Nucleus accumbens (tissue), 56 donors: ENCODE measurements at regions not wholly inside any gene's neighbourhood (a gene's known extent, or its start where the extent isn't known, plus 50 kb on each side); places are given as distances from the start of the nearest gene placed in this dataset.
"Not testable (repeated sequence)": the region's sequence is repeated elsewhere in the genome, so short reads cannot be mapped to it uniquely, and the experiment has no call there.

Source experiments
- DNase-seq, 56 donors: peaks; one replicate each; lab custom pipeline; 2025; lab: John Stamatoyannopoulos, UW

DNA sequence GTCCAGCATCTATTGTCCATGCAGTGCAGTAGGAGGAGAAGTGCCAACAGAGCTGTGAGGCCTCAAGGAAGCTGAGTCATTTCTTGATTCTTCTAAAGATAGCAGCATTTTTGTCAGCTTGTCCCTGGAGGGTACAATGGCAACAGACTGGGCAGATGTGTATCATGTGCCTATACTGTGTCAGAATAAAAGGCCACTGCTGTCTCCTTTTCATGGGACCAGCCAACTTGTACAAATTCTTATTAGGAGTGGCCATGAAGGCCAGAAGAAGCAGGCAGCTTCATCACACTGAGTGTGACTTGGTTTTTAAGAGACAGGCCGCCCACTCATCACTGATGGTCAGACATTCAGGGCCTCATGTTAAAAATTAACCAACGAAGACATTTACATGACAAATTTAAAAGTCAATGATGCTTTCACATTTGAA, 185.0 kb upstream of the FAM241A start:
- no peak for DNase-seq

DNA sequence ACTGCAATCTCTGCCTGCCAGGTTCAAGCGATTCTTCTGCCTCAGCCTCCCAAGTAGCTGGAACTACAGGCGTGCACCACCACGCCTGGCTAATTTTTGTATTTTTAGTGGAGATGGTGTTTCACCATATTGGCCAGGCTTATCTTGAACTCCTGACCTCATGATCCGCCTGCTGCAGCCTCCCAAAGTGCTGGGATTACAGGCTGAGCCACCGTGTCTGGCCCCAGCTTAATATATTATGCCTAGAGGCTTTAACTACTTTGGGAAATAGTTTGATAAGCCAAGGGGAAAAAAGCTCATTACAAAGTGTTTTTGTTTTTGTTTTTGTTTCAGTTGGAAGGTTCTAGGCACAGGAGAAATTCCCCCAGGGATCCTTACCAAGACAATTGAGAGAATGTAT, 184.2 kb upstream of the FAM241A start:
- not testable (repeated sequence) for DNase-seq

DNA sequence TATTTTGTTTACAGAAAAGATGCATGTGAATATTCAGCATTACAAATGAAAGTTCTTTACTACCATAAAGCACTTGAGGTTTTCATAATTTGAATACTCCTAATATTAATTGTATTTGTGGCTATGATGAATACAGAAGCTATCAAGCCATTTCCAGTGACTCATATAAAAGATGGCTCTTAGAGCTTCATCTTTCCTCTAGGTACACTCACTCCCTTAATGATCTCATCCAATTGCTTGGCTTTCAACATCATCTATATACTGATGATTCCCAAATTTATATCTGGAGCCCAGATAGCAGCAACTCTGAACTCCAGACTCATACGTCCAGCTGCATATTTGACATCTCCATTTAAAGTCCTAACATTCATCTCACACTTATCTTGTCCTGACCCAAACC, 183.4 kb upstream of the FAM241A start:
- no peak for DNase-seq

DNA sequence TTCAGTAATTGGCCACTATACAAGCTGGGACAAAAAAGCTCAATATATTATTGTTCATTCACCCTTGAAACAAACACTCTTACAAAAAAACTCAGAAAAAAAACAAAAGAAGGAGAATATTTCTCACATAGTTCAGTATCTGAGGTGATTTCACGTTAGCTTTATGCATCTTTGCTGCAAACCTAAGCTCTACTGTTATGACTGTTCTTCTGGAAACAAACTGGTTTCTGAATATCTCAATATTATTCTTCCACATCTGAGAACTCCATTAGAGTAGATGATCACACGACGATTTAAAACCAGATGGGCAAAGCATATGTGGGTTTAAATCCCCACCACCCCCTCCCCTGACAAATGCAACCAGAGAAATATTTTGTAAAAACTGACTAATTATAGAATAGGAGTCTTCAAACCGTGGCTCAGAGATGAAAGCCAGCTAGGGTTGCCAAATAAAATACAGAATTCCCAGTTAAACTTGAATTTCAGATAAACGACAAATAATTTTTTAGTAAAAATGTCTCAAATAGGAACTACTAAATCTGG, 182.0 kb upstream of the FAM241A start:
- DNase-seq, result no peak

DNA sequence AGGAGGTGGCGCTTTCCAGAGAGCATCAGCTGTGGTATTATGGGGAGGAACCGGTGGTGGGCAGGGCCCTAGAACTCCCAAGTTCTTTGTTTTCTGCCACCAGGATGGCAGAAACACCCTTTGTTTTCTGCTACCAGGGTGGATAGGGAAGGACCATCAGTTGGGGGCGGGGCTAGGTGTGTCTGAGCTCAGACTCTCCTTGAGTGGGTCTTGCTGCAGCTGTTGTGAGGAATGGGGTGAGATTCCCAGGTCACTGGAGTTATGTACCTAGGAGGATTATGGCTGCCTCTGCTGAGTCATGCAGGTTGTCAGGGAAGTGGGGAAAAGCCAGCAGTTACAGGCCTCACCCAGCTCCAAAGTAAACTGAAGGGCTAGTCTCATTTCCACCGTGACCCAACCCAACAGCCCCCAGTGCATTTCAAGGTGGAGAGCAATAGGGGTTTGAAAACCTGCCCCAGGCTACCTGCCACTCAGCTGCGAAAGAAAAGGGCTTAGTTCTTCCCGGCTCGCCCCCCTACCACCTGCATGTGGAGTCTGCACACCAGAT, 167.8 kb upstream of the FAM241A start:
- no peak for DNase-seq

DNA sequence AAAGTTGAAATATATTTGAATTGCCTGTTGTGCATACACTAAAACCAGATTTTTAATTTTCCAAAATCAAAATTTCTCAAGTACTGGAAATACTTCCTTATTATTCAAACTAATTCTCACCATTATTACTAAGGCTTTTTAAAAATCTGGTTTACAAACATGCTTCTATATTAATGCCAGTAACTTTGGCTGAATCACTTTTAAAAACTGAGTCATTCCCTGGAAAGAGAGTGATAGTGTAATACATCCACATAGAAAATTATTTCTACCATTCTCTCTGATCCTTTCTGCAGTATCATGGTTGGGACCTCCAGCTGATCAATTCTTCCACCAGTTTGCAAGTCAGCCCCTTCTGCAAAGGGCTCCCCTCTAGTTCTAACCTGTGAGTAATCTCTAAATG, 165.3 kb upstream of the FAM241A start:
- DNase-seq, result no peak

DNA sequence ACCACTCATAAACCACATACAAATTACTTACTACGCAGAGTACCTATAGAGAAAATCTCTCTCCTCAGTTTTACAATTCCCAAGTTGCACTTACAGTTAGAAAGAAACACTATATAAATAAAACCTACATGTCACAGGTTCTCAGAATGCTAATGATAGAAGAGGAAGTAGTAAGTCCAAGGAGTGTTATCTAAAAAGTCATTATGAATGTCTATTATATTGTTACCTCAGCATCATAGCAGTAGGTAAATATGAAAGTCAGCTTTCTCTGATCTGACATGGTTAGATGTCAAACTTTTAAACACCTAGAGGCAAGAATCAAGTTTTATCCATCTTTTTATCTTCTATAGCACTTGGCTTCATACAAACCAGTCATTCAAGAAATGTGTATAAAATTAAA, 163.2 kb upstream of the FAM241A start:
- DNase-seq, result no peak

DNA sequence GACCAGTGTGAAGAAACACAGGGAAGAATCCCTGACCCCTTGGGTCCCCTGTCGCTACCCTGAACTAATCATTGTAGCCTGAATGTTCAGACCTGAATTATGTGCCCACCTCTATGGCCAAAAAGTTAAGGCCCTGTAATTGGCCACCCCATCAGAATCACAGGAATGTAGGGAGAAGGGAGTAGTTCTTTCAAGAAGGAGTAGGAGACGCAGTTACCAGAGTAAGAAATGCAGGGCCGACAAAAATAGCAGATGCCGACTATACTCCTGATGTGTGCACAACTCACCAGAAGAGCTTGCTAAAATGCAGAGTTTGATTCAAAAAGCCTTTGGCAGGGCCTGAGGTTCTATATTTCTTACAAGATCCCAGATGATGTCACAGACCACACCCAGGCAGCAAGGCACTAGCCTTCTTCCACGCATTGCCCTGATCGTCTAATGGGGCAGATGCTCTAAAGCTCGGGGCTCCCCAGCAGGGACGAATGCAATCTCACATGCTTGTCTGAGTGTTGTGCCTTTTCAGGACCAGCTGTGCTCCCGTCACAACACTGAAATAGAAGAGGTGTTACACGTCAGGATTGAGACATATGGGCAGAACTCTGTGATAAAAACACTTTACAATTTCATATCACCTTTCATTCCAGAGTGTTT, 161.0 kb upstream of the FAM241A start:
- DNase-seq, result no peak

DNA sequence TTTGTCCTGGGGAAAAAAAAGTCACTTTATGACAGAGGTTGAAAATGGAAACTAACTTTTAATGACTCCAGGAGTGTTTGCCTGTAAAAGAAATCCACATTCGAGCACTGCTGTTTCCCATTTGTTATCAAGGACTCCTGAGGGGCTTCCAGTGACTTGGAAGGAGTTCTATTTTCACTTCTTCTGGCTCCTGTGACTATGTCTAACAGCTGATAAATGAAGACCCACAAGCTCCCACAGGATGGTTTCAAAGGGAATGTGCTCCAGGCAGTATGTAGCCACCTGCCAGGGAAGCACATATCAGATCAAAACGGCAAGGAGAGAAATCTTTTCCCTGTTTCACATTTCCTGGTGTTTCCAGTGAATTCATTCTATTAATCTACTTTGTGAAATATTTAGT, 159.8 kb upstream of the FAM241A start:
- no peak for DNase-seq

DNA sequence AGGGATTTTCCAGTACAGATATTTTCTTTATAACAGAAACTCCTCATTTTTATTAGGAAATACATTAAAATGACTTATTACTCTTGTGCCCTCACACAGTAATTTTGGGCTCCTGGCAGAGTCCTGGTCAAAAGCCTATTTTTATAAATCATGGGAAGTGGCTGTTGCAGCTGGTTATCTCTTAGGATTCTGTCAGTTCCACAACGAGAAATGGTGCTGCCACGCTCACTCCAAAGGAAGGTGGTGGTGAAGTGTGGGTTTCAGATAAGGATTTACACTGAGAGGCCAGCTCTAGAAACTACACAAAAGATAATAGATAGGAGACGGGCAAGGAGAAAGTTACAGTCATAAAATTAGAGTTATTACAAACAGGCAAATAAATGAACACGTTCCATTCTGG, 159.2 kb upstream of the FAM241A start:
- DNase-seq, result no peak

DNA sequence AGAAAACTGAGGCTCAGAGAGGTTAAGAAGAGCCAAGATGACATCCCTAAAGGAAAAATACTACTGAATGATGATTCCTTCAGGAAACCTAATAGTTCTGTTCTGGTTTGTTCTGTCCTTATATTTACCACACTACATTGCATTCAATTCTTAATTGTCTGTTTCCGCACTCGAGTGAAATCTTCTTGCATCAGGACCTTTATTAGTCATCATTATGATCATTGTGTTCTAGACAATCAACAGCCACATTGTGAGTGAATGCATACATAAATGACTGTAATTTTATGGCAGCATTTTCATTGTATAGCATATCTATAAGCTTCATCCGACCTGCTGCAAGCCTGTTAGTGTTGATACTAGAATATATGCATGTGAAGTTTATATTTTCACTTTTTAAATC, 156.7 kb upstream of the FAM241A start:
- no peak for DNase-seq

DNA sequence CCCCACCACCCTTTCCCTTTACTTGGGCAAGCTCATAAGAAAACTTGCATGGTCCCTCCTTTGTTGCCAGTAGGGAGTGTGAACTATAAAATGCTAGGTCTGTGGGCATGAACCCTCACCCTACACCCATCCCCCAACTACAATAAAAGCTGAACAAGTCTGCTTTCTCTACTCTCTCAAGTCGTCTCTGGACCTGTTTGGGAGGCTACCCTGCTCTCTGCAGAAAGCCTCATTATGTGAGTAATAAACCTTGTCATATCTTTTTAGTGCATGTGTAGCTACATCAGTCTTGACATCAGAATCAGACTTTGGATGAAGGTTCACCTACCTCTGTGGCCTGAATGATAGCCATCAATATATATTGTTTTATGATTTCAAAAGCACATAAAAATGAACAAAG, 155.4 kb upstream of the FAM241A start:
- no peak for DNase-seq

DNA sequence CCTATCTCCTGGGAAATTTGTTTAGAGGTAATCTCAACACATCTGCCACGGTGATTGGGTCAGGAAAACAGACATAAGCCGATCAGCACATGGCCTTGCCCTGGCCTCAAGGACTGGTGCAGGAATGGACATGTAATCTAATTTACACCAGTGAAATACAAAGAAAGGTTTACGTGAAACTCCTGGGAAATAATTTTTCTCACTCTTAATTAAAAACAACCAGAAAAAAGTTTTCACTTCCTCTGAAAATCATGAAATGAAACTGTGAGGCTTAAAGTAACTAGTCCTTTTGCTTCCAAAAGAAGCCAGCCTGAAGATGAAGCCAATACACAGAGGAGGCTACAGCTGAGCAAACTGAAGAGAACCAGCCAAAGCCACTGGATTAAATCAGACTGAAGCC, 154.1 kb upstream of the FAM241A start:
- DNase-seq, result no peak

DNA sequence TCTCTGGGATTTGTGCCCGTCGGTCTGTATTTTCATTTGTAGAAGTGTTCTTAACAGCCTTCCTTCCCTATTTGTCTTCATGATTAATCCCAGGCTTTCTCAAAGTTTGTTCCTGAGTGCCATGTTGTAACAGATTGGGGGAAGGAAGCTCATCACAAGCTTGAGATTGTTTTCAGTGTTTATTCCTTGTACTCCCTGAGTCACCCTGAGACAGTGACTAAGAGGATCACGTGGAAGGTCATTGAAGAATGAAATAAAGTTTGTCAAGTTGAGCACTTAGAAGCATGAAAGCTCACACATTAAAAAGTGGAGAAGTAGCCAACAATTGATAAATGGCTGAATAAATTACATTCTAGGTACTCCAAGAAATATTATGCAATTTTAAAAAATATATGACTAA, 153.5 kb upstream of the FAM241A start:
- no peak for DNase-seq

DNA sequence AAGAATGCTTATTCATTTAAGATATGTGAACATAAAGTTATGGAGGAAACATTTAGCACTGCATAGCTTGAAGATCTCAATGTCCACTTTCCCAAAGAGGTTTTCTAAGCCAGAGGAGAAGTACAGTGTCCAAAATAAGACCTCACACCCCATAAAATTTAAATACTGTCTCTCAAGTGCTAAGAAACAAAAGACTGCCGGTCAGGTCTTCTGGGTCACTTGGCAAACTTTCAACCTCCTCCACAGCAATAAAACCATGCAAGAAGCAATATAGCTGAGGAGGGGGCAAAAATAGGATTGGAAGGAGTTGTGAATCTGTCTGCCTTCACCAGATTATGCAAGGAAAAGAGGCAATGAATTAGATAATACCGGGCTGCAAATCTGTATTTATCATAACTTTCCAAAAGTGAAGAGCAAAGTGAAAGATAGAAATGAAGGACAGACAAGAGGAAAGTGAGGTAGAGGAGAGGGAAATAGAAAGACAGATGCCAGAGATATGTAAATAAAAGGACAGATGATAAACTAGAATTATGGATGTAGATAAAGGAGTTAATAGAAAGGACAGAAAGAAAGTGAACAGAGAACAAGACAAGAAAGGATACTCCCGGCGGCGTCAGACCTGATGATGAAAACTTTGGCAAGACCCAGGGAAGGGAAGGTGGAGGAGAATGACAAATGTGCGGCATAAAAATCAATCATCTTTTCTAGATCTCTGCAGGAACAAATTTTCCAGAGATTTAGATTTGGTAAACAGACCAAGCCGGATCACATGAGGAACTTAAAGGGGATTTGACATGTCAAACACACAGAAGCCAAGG, 152.7 kb upstream of the FAM241A start:
- no peak for DNase-seq

DNA sequence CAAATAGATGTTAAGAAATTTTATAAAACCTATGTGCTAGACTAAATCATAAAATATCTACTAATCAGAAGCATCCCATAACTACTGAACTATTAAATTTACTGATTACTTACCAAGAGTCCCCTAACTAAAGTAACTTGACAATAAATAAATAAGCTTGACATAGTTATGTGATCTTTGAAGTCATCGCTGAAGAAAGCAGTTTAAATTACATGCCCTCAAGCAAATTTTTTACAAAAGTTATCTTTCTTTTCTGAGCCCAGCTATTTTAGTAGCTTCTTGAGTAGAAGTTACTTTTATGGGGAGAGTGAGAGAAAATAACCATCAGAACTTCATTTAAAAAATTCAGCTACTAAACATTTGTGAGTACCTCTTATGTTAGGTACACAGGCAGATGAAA, 150.9 kb upstream of the FAM241A start:
- no peak for DNase-seq

DNA sequence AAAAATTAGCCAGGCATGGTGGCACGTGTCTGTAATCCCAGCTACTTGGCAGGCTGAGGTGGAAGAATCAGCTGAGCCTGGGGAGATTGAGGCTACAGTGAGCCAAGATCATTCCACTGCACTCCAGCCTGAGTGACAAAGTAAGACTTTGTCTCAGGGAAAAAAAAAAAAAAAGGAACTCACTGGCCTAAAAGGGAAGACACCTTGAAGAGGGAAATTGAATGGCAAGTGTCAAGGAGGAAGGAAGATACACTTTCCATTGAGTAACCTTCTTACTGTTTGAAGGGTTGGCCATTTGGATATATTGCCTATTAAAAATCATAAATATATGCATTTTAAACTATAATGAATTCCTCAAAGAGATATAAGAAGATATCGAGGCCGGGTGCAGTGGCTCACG, 147.5 kb upstream of the FAM241A start:
- no peak for DNase-seq

DNA sequence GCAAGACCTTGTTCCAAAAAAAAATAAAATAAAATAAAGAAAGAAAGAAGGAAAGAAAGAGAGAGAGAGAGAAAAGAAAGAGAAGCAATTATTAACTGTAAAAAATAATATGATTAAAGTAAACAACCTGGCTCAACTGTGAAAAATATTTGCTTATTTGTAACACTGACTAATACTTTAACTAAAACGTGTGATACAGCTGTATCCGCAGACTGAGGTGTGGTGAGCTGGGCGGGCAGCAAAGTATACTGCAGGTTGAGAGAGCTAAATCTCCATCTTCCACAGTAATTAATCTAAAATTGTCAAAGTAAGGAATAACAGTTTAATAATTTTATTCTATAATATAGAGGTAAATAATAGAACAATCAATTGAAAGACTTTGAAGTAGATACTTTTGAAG, 145.5 kb upstream of the FAM241A start:
- DNase-seq, result no peak

DNA sequence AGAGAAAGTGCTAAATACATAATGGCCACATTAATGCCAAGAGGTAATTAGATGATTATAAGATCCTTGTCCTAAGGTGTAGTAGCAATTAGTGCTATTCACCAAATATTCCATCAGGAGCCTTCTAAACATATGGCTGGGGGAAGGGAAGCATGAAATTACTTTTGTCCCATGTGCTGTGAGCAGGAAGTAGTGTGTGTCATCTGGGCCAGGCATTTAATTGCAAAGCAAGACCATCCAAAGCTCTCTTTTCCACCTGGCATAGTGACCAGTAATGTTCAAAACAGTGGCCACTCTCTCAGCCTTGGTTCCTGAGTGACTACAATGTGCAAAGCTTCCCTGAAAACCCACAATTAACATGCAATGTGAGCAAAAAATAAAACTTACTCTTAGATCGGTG, 144.2 kb upstream of the FAM241A start:
- no peak for DNase-seq

DNA sequence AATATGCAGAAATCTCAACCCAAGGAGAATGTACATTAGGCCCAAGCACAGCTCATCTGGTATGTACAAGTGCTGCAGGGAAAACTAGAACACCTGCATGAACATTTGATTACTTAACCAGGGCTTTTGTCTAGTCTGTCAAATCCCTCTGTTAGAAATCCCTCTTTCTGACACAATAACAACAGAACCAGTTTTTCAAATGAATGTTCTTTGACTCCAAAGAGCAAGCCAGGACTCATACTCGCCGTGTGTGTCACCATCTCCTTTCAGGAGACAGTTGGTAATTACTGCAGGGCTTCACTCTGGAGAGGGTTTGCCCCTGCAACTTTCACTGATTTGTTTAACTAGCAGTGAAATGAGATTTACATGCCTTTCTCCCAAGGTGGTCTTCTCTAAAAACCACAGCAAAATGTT, 143.0 kb upstream of the FAM241A start:
- DNase-seq, result no peak

DNA sequence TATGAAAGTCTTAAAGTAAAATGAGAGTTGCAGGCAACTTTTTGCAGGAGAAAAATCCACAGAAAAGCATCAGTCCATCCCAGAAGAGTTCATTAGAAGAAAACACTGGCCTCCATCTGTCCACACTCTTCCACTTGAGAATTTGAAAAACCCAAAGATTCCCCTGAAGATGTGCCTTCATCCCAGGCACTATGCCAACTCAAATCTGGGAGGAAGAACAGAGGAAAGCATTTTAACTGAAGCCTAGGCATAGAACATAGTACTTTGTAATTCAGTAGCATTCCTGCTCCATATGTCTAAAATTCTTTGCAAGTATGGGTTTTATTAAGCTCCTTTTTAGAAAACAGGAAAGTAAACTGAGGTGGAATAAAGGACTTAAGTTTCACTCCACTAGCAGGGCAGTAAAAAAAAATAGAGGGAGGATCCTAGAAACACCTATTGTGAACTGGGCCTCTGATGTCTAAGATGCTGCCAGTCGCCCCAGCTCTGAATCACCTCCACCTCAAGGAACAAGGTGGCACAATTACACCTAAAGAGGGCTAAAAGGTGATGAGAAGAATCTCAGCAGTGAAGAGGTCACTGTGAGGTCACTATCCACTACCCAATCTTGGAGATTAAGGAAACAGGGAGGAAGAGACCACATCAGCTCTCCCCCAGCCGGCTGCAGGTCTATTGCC, 141.9 kb upstream of the FAM241A start:
- DNase-seq, result no peak
